Right lobe of liver (tissue), 6 donors: ENCODE measurements at regions not wholly inside any gene's neighbourhood (a gene's known extent, or its start where the extent isn't known, plus 50 kb on each side); places are given as distances from the start of the nearest gene placed in this dataset.
"Not testable (repeated sequence)": the region's sequence is repeated elsewhere in the genome, so short reads cannot be mapped to it uniquely, and the experiment has no call there.

Source experiments
- ATAC-seq, 4 donors: fragments of 200-7000 bp; cut with Tn5 transposase; one replicate each; pipeline ENCODE4 v1.9.1; 2020; ENCODE audit warnings: mild to moderate bottlenecking in 4 of 4, moderate library complexity in 4 of 4
- DNase-seq, 3 donors: peaks; one replicate each; pipeline ENCODE4 v3.0.0-alpha.2; 2020
- H3K27ac ChIP-seq, 3 donors: fragments of 200-600 bp; one replicate each; pipeline ENCODE4 v1.8.0; 2022
- H3K27me3 ChIP-seq, 2 donors: fragments of 200-600 bp; one replicate each; pipeline ENCODE4 v1.8.0; 2022
- H3K36me3 ChIP-seq, 4 donors: fragments of 200-600 bp; sonication (generic) in 1 of 4; one replicate each; pipeline versions ENCODE4 v1.5.1 to v1.8.0; 2017 to 2022; ENCODE audit warnings: control low read depth in 1 of 4
- H3K4me1 ChIP-seq, 4 donors: fragments of 200-600 bp; sonication (generic) in 1 of 4; one replicate each; pipeline versions ENCODE4 v1.5.1 to v1.8.0; 2017 to 2022; ENCODE audit warnings: control low read depth in 1 of 4
- H3K4me3 ChIP-seq, 3 donors: fragments of 200-600 bp; one replicate each; pipeline ENCODE4 v1.8.0; 2022
- H3K9me3 ChIP-seq, 4 donors: fragments of 200-600 bp; sonication (generic) in 1 of 4; one replicate each; pipeline versions ENCODE4 v1.5.1 to v1.8.0; 2017 to 2022; ENCODE audit warnings: control low read depth in 1 of 4
- POLR2A ChIP-seq: fragments of 450-650 bp; IDR thresholded peaks from one replicate; pipeline ENCODE4 v1.6.1; 2017; ENCODE audit warnings: antibody characterized with exemption, mild to moderate bottlenecking
- WGBS: methylation state at CpG from one replicate; pipeline ENCODE4 v1.1.6; 2018; ENCODE audit warnings: low coverage, low lambda C conversion rate; ENCODE audit not compliant: insufficient coverage; ENCODE audit errors: missing lambda C conversion rate; 5-methylcytosine and 5-hydroxymethylcytosine counted together
- intact Hi-C, 2 donors: fragments of 100-400 bp; cut with DNase I; formaldehyde crosslinking; loops; one replicate each; pipeline versions ENCODE4 v1.11.2 to v1.14.1; 2022
- TF ChIP-seq, protein P1 (sequence below), 4 donors: fragments of 200-600 bp in 3 of 4; fragments of 450-650 bp in 1 of 4; IDR thresholded peaks; one replicate each; pipeline versions ENCODE4 v1.5.1 to v1.8.0; 2016 to 2022; ENCODE audit warnings: antibody characterized with exemption in 4 of 4, mild to moderate bottlenecking in 2 of 4
- donor health status: DM: no; HTN: yes; CAD: no.
- donor health status: DM: no; HTN: no; CAD: no.
- donor health status: DM: no; HTN: no; CAD: no.
- donor health status: DM: no; HTN: yes; CAD: no.
- donor health status: DM: no; HTN: yes; CAD: no.

DNA sequence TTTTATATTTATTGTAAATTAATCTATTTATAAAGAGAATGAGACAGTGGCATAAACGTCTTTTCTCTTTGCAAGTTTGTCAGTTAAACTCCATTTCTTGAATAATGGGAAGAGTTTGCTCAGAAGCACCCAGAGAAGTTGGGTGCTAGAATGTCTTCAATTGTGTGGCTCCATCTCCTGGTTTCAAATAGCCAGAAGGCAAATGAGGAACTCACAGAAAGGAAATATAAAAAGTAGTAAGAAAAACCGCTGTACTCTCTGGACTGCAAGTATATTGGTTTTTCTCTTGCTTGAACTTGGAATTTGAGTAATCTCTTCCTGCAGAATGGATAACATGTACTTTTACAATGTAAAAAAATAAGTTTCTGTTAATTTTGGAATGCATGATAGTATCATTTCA is 217.5 kb downstream of the DPY19L2 start:
- H3K27ac ChIP-seq, result no peak overlapping the region
- H3K4me3 ChIP-seq, result no peak overlapping the region
- intact Hi-C loops, result no loop called here
- H3K36me3 ChIP-seq, result no peaks in the 10 kb centered on the region
- WGBS, result 38% methylated on average over 2 of the region's 2 CpGs
- no peaks in the 10 kb centered on the region for H3K4me1 ChIP-seq
- no peak for ATAC-seq
- H3K27me3 ChIP-seq, result no peaks in the 10 kb centered on the region
- TF ChIP-seq, protein P1, sequence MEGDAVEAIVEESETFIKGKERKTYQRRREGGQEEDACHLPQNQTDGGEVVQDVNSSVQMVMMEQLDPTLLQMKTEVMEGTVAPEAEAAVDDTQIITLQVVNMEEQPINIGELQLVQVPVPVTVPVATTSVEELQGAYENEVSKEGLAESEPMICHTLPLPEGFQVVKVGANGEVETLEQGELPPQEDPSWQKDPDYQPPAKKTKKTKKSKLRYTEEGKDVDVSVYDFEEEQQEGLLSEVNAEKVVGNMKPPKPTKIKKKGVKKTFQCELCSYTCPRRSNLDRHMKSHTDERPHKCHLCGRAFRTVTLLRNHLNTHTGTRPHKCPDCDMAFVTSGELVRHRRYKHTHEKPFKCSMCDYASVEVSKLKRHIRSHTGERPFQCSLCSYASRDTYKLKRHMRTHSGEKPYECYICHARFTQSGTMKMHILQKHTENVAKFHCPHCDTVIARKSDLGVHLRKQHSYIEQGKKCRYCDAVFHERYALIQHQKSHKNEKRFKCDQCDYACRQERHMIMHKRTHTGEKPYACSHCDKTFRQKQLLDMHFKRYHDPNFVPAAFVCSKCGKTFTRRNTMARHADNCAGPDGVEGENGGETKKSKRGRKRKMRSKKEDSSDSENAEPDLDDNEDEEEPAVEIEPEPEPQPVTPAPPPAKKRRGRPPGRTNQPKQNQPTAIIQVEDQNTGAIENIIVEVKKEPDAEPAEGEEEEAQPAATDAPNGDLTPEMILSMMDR (IDR thresholded peaks at IDR 0.05), result no peak
- no peak for TF ChIP-seq POLR2A
- H3K9me3 ChIP-seq, result no peaks in the 10 kb centered on the region
- no peak for DNase-seq

DNA sequence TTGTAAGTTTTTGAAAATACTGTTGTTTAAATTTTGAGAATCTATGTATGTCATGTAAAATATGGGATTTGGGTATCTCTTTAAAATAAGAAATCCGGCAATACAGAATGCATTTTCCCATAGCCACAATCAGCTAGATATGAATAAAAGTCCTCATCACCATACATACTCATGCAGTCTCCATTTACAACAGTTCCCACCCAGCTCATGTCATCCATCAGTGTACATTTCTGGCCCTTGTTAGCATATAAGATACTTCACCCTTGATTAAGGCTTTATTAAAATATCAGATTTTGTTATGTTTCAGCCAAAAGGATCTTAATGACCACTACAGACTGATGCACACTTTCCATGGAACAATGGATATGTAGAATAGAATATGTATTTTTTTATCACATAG is 218.0 kb downstream of the DPY19L2 start:
- DNase-seq, result no peak
- no peaks in the 10 kb centered on the region for H3K9me3 ChIP-seq
- intact Hi-C loops, result no loop called here
- no peaks in the 10 kb centered on the region for H3K36me3 ChIP-seq
- no peak overlapping the region for H3K27ac ChIP-seq
- 57% methylated on average over 1 of the region's 1 CpG for WGBS
- no peaks in the 10 kb centered on the region for H3K27me3 ChIP-seq
- no peak for TF ChIP-seq POLR2A
- TF ChIP-seq, protein P1 (IDR thresholded peaks at IDR 0.05), result no peak
- H3K4me1 ChIP-seq, result no peaks in the 10 kb centered on the region
- no peak for ATAC-seq
- no peak overlapping the region for H3K4me3 ChIP-seq

DNA sequence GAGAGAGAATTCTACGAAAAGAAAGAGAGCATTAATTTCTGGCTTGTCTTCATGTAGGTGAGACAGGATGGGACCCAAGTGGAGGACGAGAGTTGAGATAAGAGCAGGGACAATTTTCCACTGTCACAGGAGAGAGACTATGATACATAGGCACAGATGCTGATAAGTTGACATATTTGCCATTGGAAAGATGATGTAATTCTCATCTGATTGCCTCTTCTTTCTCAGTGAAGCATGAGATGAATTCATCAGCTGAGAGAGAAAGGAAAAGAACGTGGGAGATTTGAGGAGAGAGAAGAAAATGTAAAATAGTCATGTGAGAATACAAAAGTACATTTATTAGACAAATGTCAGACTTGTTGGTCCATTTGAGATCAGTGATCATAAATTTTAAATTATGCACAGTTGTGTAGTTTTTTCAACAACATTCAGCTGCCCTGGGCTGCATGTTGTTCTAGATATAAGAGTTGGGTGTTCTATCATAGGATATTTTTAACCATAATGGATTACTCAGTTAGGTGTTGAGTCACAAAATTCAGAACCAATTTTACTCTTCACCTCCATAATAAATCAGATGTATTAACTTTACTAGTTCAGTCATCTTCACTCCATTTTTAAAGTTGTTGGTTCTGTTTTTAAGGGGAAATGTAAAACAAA is 222.9 kb downstream of the DPY19L2 start:
- TF ChIP-seq POLR2A, result no peak
- TF ChIP-seq, protein P1 (IDR thresholded peaks at IDR 0.05), result no peak
- Histone ChIP-seq H3K36me3 (no peaks in the 10 kb centered on the region), H3K4me3 (no peak overlapping the region), H3K9me3 (no peaks in the 10 kb centered on the region), H3K4me1 (no peaks in the 10 kb centered on the region), H3K27ac (no peak overlapping the region), H3K27me3 (no peaks in the 10 kb centered on the region)
- no peak for ATAC-seq
- intact Hi-C loops, result no loop called here
- WGBS, result 19% methylated on average over 3 of the region's 3 CpGs
- no peak for DNase-seq

DNA sequence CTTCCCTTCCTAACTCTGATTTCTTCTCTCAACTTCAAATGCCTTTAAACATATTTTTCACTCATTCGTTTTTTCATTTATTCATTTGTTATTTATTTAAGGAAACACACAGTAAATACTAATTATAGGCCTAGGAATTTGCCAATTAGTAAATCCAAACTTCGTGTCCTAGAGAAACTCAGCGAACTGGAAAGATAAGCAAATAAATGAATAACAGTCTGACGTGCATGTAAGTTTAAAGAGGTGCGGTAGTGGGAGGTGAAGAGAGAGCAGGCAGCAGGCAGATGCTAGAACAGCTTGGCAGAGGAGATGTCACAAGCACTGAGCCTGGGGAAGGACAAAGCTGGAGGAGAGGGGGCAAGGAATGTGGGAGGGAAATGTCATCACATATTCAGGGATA is 228.2 kb downstream of the DPY19L2 start:
- no peak for DNase-seq
- 18% methylated on average over 5 of the region's 5 CpGs for WGBS
- no peak for ATAC-seq
- H3K27ac ChIP-seq, result no peak overlapping the region
- H3K27me3 ChIP-seq, result no peaks in the 10 kb centered on the region
- intact Hi-C loops, result no loop called here
- no peaks in the 10 kb centered on the region for H3K36me3 ChIP-seq
- H3K4me1 ChIP-seq, result no peaks in the 10 kb centered on the region
- no peak overlapping the region for H3K4me3 ChIP-seq
- TF ChIP-seq, protein P1 (IDR thresholded peaks at IDR 0.05), result no peak
- TF ChIP-seq POLR2A, result no peak
- no peaks in the 10 kb centered on the region for H3K9me3 ChIP-seq

DNA sequence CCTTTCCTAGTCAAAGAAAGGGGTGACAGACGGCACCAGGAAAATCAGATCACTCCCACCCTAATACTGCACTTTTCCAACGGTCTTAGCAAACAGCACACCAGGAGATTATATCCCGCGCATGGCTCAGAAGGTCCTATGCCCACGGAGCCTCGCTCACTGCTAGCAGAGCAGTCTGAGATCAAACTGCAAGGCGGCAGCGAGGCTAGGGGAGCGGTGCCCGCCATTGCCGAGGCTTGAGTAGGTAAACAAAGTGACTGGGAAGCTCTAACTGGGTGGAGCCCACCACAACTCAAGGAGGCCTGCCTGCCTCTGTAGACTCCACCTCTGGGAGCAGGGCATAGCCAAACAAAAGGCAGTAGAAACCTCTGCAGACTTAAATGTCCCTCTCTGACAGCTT is 233.9 kb downstream of the DPY19L2 start:
- H3K36me3 ChIP-seq, H3K4me1 ChIP-seq, H3K27ac ChIP-seq, H3K9me3 ChIP-seq, DNase-seq, H3K4me3 ChIP-seq, ATAC-seq, intact Hi-C loops, H3K27me3 ChIP-seq: not testable (repeated sequence)
- WGBS, result 90% methylated on average over 10 of the region's 11 CpGs

DNA sequence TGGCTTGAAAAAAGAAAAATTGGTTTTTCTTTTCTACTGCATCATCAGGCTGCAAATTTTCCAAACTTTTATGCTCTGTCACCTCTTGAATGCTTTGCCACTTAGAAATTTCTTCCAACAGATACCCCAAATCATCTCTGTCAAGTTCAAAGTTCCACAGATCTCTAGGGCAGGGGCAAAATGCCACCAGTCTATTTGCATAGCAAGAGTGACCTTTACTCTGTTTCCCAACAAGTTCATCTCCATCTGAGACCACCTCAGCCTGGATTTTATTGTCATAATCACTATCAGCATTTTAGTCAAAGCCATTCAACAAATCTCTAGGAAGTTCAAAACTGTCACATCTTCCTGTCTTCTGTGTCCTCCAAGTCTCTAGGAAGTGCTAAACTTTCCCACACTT is 240.3 kb downstream of the DPY19L2 start:
- H3K4me3 ChIP-seq, H3K27ac ChIP-seq, H3K9me3 ChIP-seq, H3K36me3 ChIP-seq, intact Hi-C loops, DNase-seq, H3K27me3 ChIP-seq: not testable (repeated sequence)
- H3K4me1 ChIP-seq, result peaks cover 0 to 13% (median 6%) of the 10 kb centered on the region in 4 donors
- peak in 3 of 4 donors; percentile 21 to 57 (median 31) for ATAC-seq

DNA sequence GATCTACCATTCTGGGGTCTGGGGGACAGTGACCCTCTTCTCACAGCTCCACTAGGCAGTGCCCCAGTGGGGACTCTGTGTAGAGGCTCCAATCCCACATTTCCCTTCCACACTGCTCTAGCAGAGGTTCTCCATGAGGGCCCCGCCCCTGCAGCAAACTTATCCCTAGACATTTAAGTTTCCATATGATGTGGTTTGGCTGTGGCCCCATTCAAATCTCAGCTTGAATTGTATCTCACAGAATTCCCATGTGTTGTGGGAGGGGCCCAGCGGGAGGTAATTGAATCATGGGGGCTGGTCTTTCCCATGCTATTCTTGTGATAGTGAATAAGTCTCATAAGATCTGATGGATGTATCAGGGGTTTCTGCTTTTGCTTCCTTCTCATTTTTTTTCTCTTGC is 241.3 kb downstream of the DPY19L2 start:
- intact Hi-C loops, H3K4me3 ChIP-seq, ATAC-seq, H3K27ac ChIP-seq, H3K36me3 ChIP-seq, DNase-seq, H3K9me3 ChIP-seq, H3K27me3 ChIP-seq: not testable (repeated sequence)
- H3K4me1 ChIP-seq, result peaks cover 0 to 13% (median 6%) of the 10 kb centered on the region in 4 donors
- WGBS, result 71% methylated on average over 1 of the region's 2 CpGs
